HepG2 (cell line): ENCODE measurements at regions not wholly inside any gene's neighbourhood (a gene's known extent, or its start where the extent isn't known, plus 50 kb on each side); places are given as distances from the start of the nearest gene placed in this dataset.

Experiments
- ATAC-seq: fragments of 200-7000 bp; cut with Tn5 transposase; 3 replicates; pipeline ENCODE4 v1.9.1; 2020; ENCODE audit warnings: mild to moderate bottlenecking, moderate library complexity
- BruUV-seq: library from RNA; stranded (reverse); fragments of 400-500 nt; replicated peaks from 2 replicates; lab custom pipeline; 2021; lab: Mats Ljungman, UMichigan
- CTCF ChIA-PET: fragments of 300-600 bp; formaldehyde crosslinking; extraction: SDS; loops from one replicate; lab custom pipeline; 2021; ENCODE audit warnings: low total read pairs, inconsistent platforms, low intra/inter-chr PET ratio; lab: Yijun Ruan, JAX
- POLR2A ChIA-PET: fragments of 350-600 bp; sonication (Branson Sonifier 250); formaldehyde crosslinking; loops from one replicate; lab custom pipeline; 2020; ENCODE audit warnings: antibody characterized with exemption, inconsistent platforms; lab: Yijun Ruan, JAX
- DNase-seq: peaks from one replicate; pipeline ENCODE4 v3.0.0-alpha.2; 2015; ENCODE audit warnings: low spot score
- FAIRE-seq: peaks from 3 replicates; lab custom pipeline; 2011; peaks lifted over from hg19 to GRCh38; lab: Jason Lieb, UNC
- H2AFZ ChIP-seq: one replicate; pipeline ENCODE4 v1.6.1; 2011; ENCODE audit warnings: low read length, inconsistent platforms
- H3K27ac ChIP-seq: fragments of 300-600 bp; 3 replicates; pipeline ENCODE4 v1.8.0; 2011; ENCODE audit warnings: mixed run types, mild to moderate bottlenecking, mixed read lengths, low read length, inconsistent platforms; ENCODE audit not compliant: insufficient read depth; ENCODE audit errors: extremely low read length
- H3K27me3 ChIP-seq, 2 experiments: fragments of 200-600 bp in 1 of 2; 2 replicates in 1 of 2; 3 replicates in 1 of 2; pipeline versions ENCODE4 v1.6.0 to v1.8.0; 2011; ENCODE audit warnings: low read length in 2 of 2, mild to moderate bottlenecking in 2 of 2, moderate library complexity in 2 of 2, inconsistent platforms in 1 of 2; ENCODE audit not compliant: insufficient read depth in 2 of 2, control insufficient read depth in 1 of 2
- H3K36me3 ChIP-seq, 2 experiments: fragments of 200-600 bp in 1 of 2; replicated peaks in 1 of 2; 2 replicates in 1 of 2; 3 replicates in 1 of 2; pipeline versions ENCODE4 v1.5.1 to v1.8.0; 2011; ENCODE audit warnings: low read length in 2 of 2, inconsistent platforms in 1 of 2; ENCODE audit not compliant: insufficient read depth in 2 of 2, control insufficient read depth in 1 of 2
- H3K4me1 ChIP-seq: 2 replicates; pipeline ENCODE4 v1.5.1; 2012; ENCODE audit warnings: low read length, inconsistent platforms; ENCODE audit not compliant: insufficient read depth
- H3K4me2 ChIP-seq: 2 replicates; pipeline ENCODE4 v1.6.0; 2011; ENCODE audit warnings: low read depth, low read length, inconsistent platforms
- H3K4me3 ChIP-seq, 3 experiments: fragments of 200-600 bp in 1 of 3; sonication (generic), shearing (Covaris generic) in 1 of 3; replicated peaks in 1 of 3; 2 replicates each; pipeline ENCODE4 v1.5.1; 2011 to 2016; ENCODE audit warnings: low read length in 3 of 3, inconsistent platforms in 2 of 3, low read depth in 2 of 3, mild to moderate bottlenecking in 2 of 3, control low read depth in 1 of 3, mixed read lengths in 1 of 3; ENCODE audit not compliant: insufficient read depth in 1 of 3
- H3K79me2 ChIP-seq: one replicate; pipeline ENCODE4 v1.6.1; 2011; ENCODE audit warnings: low read length, inconsistent platforms; ENCODE audit not compliant: insufficient read depth
- H3K9ac ChIP-seq: 2 replicates; pipeline ENCODE4 v1.6.0; 2011; ENCODE audit warnings: mild to moderate bottlenecking, low read depth, low read length, inconsistent platforms; ENCODE audit not compliant: insufficient read depth
- H3K9me3 ChIP-seq: 2 replicates; pipeline ENCODE4 v1.5.1; 2012; ENCODE audit warnings: mild to moderate bottlenecking, low read length
- H4K20me1 ChIP-seq: 2 replicates; pipeline ENCODE4 v1.6.0; 2011; ENCODE audit warnings: inconsistent platforms, mild to moderate bottlenecking, low read length, moderate library complexity; ENCODE audit not compliant: insufficient read depth
- ATAD3A ChIP-seq: sonication (generic); formaldehyde crosslinking; IDR thresholded peaks from 2 replicates; pipeline ENCODE4 v1.4.0; 2020; ENCODE audit warnings: missing genetic modification reagents
- ETV5 ChIP-seq: IDR thresholded peaks from 2 replicates; pipeline ENCODE4 v1.6.1; 2018; ENCODE audit warnings: missing biosample characterization, missing genetic modification reagents, inconsistent platforms, borderline replicate concordance
- MEIS1 ChIP-seq: sonication (generic); formaldehyde crosslinking; IDR thresholded peaks from 2 replicates; pipeline ENCODE4 v1.9.0; 2021; ENCODE audit warnings: mild to moderate bottlenecking, missing genetic modification reagents, moderate library complexity, borderline replicate concordance
- MTF1 ChIP-seq: sonication (generic); formaldehyde crosslinking; IDR thresholded peaks from 2 replicates; pipeline ENCODE4 v1.5.0; 2020; ENCODE audit warnings: missing genetic modification reagents
- NBN ChIP-seq: fragments of 450-650 bp; conservative IDR thresholded peaks from 2 replicates; pipeline ENCODE4 v1.6.1; 2017
- REPIN1 ChIP-seq: sonication (generic); formaldehyde crosslinking; IDR thresholded peaks from 2 replicates; pipeline ENCODE4 v1.8.0; 2022; ENCODE audit warnings: missing genetic modification reagents, low read depth, mild to moderate bottlenecking, borderline replicate concordance
- SP5 ChIP-seq: IDR thresholded peaks from 2 replicates; pipeline ENCODE4 v1.6.1; 2016; ENCODE audit warnings: low read depth, borderline replicate concordance
- SSRP1 ChIP-seq: IDR thresholded peaks from 2 replicates; pipeline ENCODE4 v1.6.1; 2016; ENCODE audit warnings: control low read depth
- ZBTB39 ChIP-seq: sonication (generic); formaldehyde crosslinking; IDR thresholded peaks from 2 replicates; pipeline ENCODE4 v1.5.0; 2020; ENCODE audit warnings: missing genetic modification reagents
- ZNF3 ChIP-seq: IDR thresholded peaks from 2 replicates; pipeline ENCODE4 v1.7.0; 2017; ENCODE audit warnings: inconsistent platforms
- ZNF367 ChIP-seq: sonication (generic); formaldehyde crosslinking; IDR thresholded peaks from 2 replicates; pipeline ENCODE4 v1.4.0; 2020; ENCODE audit warnings: missing genetic modification reagents, borderline replicate concordance
- ZNF660 ChIP-seq: sonication (generic); formaldehyde crosslinking; IDR thresholded peaks from 2 replicates; pipeline ENCODE4 v1.5.1; 2020; ENCODE audit warnings: mild to moderate bottlenecking, low read depth, missing genetic modification reagents, borderline replicate concordance
- ZNF703 ChIP-seq: sonication (generic); formaldehyde crosslinking; IDR thresholded peaks from 2 replicates; pipeline ENCODE4 v1.5.1; 2020; ENCODE audit warnings: missing genetic modification reagents, mild to moderate bottlenecking, moderate library complexity, borderline replicate concordance
- ZNF746 ChIP-seq: sonication (generic); formaldehyde crosslinking; IDR thresholded peaks from 2 replicates; pipeline ENCODE4 v1.8.0; 2022; ENCODE audit warnings: mild to moderate bottlenecking, missing genetic modification reagents
- WGBS: methylation state at CpG from one replicate; pipeline ENCODE4 v1.1.6; 2017; ENCODE audit warnings: low lambda C conversion rate; 5-methylcytosine and 5-hydroxymethylcytosine counted together
- in situ Hi-C: cut with HindIII; loops from 2 replicates; pipeline ENCODE4 v1.10.0; 2017; ENCODE audit warnings: low pct_unique_long_range_greater_than_20kb; ENCODE audit not compliant: extremely low pct_ligation_motif_present
- intact Hi-C: fragments of 100-400 bp; cut with micrococcal nuclease; formaldehyde crosslinking; loops from one replicate; pipeline ENCODE4 v1.10.0; 2022; ENCODE audit not compliant: unreplicated experiment
- TF ChIP-seq, protein P1 (sequence below): sonication (generic); formaldehyde crosslinking; IDR thresholded peaks from 2 replicates; pipeline ENCODE4 v1.4.0; 2020; ENCODE audit warnings: mild to moderate bottlenecking, missing genetic modification reagents
- TF ChIP-seq, protein P2 (sequence below): IDR thresholded peaks from 2 replicates; pipeline ENCODE4 v1.6.1; 2016; ENCODE audit warnings: missing genetic modification reagents, missing compliant biosample characterization
- TF ChIP-seq, protein P3 (sequence below): sonication (generic); formaldehyde crosslinking; IDR thresholded peaks from 2 replicates; pipeline ENCODE4 v1.4.0; 2020; ENCODE audit warnings: mild to moderate bottlenecking, missing genetic modification reagents
- TF ChIP-seq, protein P4 (sequence below): sonication (generic); formaldehyde crosslinking; IDR thresholded peaks from 2 replicates; pipeline ENCODE4 v1.8.1; 2022; ENCODE audit warnings: mild to moderate bottlenecking, missing genetic modification reagents

DNA sequence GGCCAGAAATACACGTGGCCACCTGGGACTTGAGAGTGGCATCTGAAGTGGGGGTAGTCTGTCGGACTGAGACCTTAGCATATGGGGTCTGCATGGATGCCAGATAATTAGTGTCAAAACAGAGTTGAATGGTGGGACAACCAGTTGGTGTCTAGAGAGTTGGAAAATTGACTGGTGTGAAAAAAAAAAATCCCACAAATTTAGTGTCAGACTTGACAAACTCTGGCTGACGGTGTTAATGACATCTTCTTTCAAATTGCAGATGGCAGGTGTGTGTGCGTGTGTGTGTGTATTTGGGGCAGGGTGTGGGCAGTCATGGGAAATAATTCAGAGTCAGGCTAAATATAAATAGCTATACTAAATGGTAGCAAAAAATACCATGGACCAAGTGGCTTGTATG is 365.4 kb upstream of the RGPD4 start (continued):
- no peak for TF ChIP-seq MEIS1 (CRISPR knock-in tag)
- no peak for TF ChIP-seq ZNF367 (CRISPR knock-in tag)
- TF ChIP-seq MTF1 (CRISPR knock-in tag): no peak
- TF ChIP-seq REPIN1 (CRISPR knock-in tag): no peak
- TF ChIP-seq ZBTB39: no peak
- TF ChIP-seq NBN: no peak

- in situ Hi-C loops (no loop called here), intact Hi-C loops (no loop called here)
- ChIA-PET CTCF (no interaction called here), POLR2A (no interaction called here)
- Histone ChIP-seq H3K9ac (no peak overlapping the region), H3K27me3 (no peaks in the 10 kb centered on the region), H2AFZ (no peak overlapping the region), H3K27ac (no peak overlapping the region), H3K4me2 (no peak overlapping the region), H4K20me1 (no peaks in the 10 kb centered on the region), H3K79me2 (no peaks in the 10 kb centered on the region), H3K4me1 (no peaks in the 10 kb centered on the region), H3K9me3 (peaks cover 60% of the 10 kb centered on the region), H3K36me3 (no peaks in the 10 kb centered on the region), H3K4me3 (no peak overlapping the region)
- 30% methylated on average over 2 of the region's 2 CpGs for WGBS
- ATAC-seq: no peak
- DNase-seq: no peak
- FAIRE-seq: no peak
- BruUV-seq: no TSS peak
- TF ChIP-seq ETV5 (CRISPR knock-in tag): no peak
- TF ChIP-seq ZNF3 (CRISPR knock-in tag): no peak
- TF ChIP-seq SSRP1 (CRISPR knock-in tag): no peak
- no peak for TF ChIP-seq ZNF746 (CRISPR knock-in tag)
- TF ChIP-seq, protein P1, sequence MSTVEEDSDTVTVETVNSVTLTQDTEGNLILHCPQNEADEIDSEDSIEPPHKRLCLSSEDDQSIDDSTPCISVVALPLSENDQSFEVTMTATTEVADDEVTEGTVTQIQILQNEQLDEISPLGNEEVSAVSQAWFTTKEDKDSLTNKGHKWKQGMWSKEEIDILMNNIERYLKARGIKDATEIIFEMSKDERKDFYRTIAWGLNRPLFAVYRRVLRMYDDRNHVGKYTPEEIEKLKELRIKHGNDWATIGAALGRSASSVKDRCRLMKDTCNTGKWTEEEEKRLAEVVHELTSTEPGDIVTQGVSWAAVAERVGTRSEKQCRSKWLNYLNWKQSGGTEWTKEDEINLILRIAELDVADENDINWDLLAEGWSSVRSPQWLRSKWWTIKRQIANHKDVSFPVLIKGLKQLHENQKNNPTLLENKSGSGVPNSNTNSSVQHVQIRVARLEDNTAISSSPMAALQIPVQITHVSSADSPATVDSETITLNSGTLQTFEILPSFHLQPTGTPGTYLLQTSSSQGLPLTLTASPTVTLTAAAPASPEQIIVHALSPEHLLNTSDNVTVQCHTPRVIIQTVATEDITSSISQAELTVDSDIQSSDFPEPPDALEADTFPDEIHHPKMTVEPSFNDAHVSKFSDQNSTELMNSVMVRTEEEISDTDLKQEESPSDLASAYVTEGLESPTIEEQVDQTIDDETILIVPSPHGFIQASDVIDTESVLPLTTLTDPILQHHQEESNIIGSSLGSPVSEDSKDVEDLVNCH: no peak
- TF ChIP-seq ZNF703 (CRISPR knock-in tag): no peak
- TF ChIP-seq, protein P2, sequence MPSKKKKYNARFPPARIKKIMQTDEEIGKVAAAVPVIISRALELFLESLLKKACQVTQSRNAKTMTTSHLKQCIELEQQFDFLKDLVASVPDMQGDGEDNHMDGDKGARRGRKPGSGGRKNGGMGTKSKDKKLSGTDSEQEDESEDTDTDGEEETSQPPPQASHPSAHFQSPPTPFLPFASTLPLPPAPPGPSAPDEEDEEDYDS (CRISPR knock-in tag): no peak
- TF ChIP-seq, protein P3, sequence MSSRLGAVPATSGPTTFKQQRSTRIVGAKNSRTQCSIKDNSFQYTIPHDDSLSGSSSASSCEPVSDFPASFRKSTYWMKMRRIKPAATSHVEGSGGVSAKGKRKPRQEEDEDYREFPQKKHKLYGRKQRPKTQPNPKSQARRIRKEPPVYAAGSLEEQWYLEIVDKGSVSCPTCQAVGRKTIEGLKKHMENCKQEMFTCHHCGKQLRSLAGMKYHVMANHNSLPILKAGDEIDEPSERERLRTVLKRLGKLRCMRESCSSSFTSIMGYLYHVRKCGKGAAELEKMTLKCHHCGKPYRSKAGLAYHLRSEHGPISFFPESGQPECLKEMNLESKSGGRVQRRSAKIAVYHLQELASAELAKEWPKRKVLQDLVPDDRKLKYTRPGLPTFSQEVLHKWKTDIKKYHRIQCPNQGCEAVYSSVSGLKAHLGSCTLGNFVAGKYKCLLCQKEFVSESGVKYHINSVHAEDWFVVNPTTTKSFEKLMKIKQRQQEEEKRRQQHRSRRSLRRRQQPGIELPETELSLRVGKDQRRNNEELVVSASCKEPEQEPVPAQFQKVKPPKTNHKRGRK: no peak
- no peak for TF ChIP-seq SP5 (CRISPR knock-in tag)
- TF ChIP-seq, protein P4, sequence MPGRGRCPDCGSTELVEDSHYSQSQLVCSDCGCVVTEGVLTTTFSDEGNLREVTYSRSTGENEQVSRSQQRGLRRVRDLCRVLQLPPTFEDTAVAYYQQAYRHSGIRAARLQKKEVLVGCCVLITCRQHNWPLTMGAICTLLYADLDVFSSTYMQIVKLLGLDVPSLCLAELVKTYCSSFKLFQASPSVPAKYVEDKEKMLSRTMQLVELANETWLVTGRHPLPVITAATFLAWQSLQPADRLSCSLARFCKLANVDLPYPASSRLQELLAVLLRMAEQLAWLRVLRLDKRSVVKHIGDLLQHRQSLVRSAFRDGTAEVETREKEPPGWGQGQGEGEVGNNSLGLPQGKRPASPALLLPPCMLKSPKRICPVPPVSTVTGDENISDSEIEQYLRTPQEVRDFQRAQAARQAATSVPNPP (CRISPR knock-in tag): no peak
- no peak for TF ChIP-seq ZNF660 (CRISPR knock-in tag)
- TF ChIP-seq ATAD3A (CRISPR knock-in tag): no peak
Measured at GRCh38 chr2:107462181-107462580, 364.5 kb upstream of the RGPD4 start.
